Thoracic aorta (tissue), 2 donors: ENCODE measurements at regions not wholly inside any gene's neighbourhood (a gene's known extent, or its start where the extent isn't known, plus 50 kb on each side); places are given as distances from the start of the nearest gene placed in this dataset.

Experiments
- ATAC-seq: fragments of 150-250 bp; one replicate; pipeline ENCODE4 v1.8.0; 2017; ENCODE audit warnings: low read depth; ENCODE audit not compliant: insufficient number of reproducible peaks, low FRiP score
- DNase-seq: peaks from one replicate; pipeline ENCODE4 v3.0.0-alpha.2; 2020; ENCODE audit warnings: low spot score
- H3K27ac ChIP-seq, 2 donors: fragments of 200-600 bp; sonication (generic); 1 replicate in 1 of 2; 2 replicates in 1 of 2; pipeline ENCODE4 v1.5.1; 2016; ENCODE audit warnings: mild to moderate bottlenecking in 2 of 2, moderate library complexity in 2 of 2
- H3K27me3 ChIP-seq: fragments of 200-600 bp; sonication (generic); replicated peaks from 2 replicates; pipeline ENCODE4 v1.6.0; 2016; ENCODE audit warnings: mild to moderate bottlenecking; ENCODE audit not compliant: insufficient read depth
- H3K36me3 ChIP-seq: fragments of 200-600 bp; sonication (generic); one replicate; pipeline ENCODE4 v1.5.1; 2016
- H3K4me1 ChIP-seq, 2 donors: fragments of 200-600 bp; sonication (generic); 1 replicate in 1 of 2; 2 replicates in 1 of 2; pipeline versions ENCODE4 v1.5.1 to v1.6.0; 2016; ENCODE audit warnings: low read depth in 2 of 2, mild to moderate bottlenecking in 1 of 2; ENCODE audit not compliant: control insufficient read depth in 1 of 2
- H3K4me3 ChIP-seq: fragments of 200-600 bp; sonication (generic); 2 replicates; pipeline ENCODE4 v1.5.1; 2016; ENCODE audit warnings: mild to moderate bottlenecking
- H3K9me3 ChIP-seq: fragments of 200-600 bp; sonication (generic); 2 replicates; pipeline ENCODE4 v1.5.1; 2016
- CTCF ChIP-seq: fragments of 200-600 bp; sonication (generic); IDR thresholded peaks from one replicate; pipeline ENCODE4 v1.5.1; 2019; ENCODE audit warnings: antibody characterized with exemption

- Histone ChIP-seq H3K27me3 (no peaks in the 10 kb centered on the region), H3K4me1 (no peaks in the 10 kb centered on the region), H3K36me3 (no peaks in the 10 kb centered on the region), H3K9me3 (no peaks in the 10 kb centered on the region), H3K27ac (no peak overlapping the region), H3K4me3 (no peak overlapping the region)
- no peak for TF ChIP-seq CTCF
- ATAC-seq (no peak), DNase-seq (no peak)
Measured at GRCh38 chr12:18008642-18009041, 81.4 kb downstream of the RERGL start.

- no peak overlapping the region for H3K4me3 ChIP-seq
- no peak overlapping the region for H3K27ac ChIP-seq
- DNase-seq (no peak), ATAC-seq (no peak)
- no peaks in the 10 kb centered on the region for H3K4me1 ChIP-seq
- H3K27me3 ChIP-seq, result no peaks in the 10 kb centered on the region
- no peaks in the 10 kb centered on the region for H3K36me3 ChIP-seq
- H3K9me3 ChIP-seq, result peaks cover 3% of the 10 kb centered on the region
- no peak for TF ChIP-seq CTCF
Measured at GRCh38 chr12:17999174-17999801, 90.7 kb downstream of the RERGL start.

GRCh38 chr12:17992002-17992656 is 97.9 kb downstream of the RERGL start:
- no peak for DNase-seq
- Histone ChIP-seq H3K4me1 (no peaks in the 10 kb centered on the region), H3K27me3 (no peaks in the 10 kb centered on the region), H3K4me3 (no peak overlapping the region), H3K9me3 (no peaks in the 10 kb centered on the region), H3K27ac (no peak overlapping the region), H3K36me3 (no peaks in the 10 kb centered on the region)
- TF ChIP-seq CTCF, result peak; percentile 51
- ATAC-seq, result no peak

- TF ChIP-seq CTCF, result no peak
- ATAC-seq, result no peak
- H3K36me3 ChIP-seq, result no peaks in the 10 kb centered on the region
- no peaks in the 10 kb centered on the region for H3K9me3 ChIP-seq
- H3K27me3 ChIP-seq, result no peaks in the 10 kb centered on the region
- no peak overlapping the region for H3K4me3 ChIP-seq
- no peak for DNase-seq
- no peaks in the 10 kb centered on the region for H3K4me1 ChIP-seq
- no peak overlapping the region for H3K27ac ChIP-seq
Measured at GRCh38 chr12:17982556-17982955, 107.4 kb downstream of the RERGL start.

GRCh38 chr12:17976202-17976601 is 113.8 kb downstream of the RERGL start:
- Histone ChIP-seq H3K4me1 (no peaks in the 10 kb centered on the region), H3K9me3 (no peaks in the 10 kb centered on the region), H3K27me3 (no peaks in the 10 kb centered on the region), H3K27ac (no peak overlapping the region), H3K4me3 (no peak overlapping the region), H3K36me3 (no peaks in the 10 kb centered on the region)
- DNase-seq (no peak), ATAC-seq (no peak)
- TF ChIP-seq CTCF, result no peak
